ENCODE measurements at regions not wholly inside any gene's neighbourhood (a gene's known extent, or its start where the extent isn't known, plus 50 kb on each side); places are given as distances from the start of the nearest gene placed in this dataset.

DNA sequence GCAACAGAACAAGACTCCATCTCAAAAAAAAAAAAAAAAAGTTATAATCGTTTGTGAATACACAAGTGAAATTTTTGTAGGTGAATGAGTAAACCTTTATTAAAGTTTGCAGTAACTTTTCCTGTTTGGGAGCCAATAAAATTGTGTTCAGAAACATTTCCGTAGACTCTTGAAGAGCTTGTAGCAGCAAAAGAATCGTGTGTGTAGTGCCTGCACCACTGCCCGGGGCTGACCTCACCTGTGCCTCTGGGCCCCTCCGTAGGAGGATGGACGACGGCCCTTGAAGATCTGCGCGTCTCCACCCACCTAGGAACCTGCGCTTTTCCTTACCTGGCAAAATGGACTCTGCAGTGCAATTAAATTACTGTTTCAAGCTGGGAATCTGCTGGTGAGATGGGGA, 366.0 kb downstream of the THBS2 start:
- Histone ChIP-seq H3K4me3 (ENCODE audit: low read depth in 1 of 2, low read length in 1 of 2) (no peak overlapping the region), H3K27me3 (no peaks in the 10 kb centered on the region), H3K36me3 (no peaks in the 10 kb centered on the region), H3K27ac (no peak overlapping the region), H3K4me1 (ENCODE audit: control insufficient read depth in 1 of 2, insufficient read depth in 1 of 2, low read depth in 1 of 2, low read length in 1 of 2) (no peaks in the 10 kb centered on the region), H3K9me3 (no peaks in the 10 kb centered on the region)
- TF ChIP-seq, protein P1, sequence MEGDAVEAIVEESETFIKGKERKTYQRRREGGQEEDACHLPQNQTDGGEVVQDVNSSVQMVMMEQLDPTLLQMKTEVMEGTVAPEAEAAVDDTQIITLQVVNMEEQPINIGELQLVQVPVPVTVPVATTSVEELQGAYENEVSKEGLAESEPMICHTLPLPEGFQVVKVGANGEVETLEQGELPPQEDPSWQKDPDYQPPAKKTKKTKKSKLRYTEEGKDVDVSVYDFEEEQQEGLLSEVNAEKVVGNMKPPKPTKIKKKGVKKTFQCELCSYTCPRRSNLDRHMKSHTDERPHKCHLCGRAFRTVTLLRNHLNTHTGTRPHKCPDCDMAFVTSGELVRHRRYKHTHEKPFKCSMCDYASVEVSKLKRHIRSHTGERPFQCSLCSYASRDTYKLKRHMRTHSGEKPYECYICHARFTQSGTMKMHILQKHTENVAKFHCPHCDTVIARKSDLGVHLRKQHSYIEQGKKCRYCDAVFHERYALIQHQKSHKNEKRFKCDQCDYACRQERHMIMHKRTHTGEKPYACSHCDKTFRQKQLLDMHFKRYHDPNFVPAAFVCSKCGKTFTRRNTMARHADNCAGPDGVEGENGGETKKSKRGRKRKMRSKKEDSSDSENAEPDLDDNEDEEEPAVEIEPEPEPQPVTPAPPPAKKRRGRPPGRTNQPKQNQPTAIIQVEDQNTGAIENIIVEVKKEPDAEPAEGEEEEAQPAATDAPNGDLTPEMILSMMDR (IDR thresholded peaks at IDR 0.05) = no peak

DNA sequence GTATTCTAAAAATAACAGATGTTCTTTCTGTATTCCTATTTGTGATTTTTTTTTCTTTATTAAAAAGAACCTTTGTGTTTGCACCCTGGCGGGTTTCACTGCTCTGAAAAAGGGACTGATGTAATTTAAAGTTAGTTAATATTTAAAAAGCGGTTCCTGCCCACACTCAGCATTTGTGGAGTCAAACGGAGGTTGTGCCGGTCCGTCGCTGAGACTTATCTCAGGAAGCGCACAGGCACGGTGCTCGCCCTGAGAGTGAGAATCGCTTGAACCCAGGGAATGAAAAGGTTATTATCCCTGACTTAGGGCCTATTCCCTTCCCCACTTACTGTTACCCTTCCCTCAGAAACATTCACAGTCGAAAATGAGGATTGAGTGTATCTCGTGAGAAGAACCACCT, 366.7 kb downstream of the THBS2 start:
- TF ChIP-seq, protein P1 (IDR thresholded peaks at IDR 0.05) = no peak
- no peaks in the 10 kb centered on the region for H3K9me3 ChIP-seq

DNA sequence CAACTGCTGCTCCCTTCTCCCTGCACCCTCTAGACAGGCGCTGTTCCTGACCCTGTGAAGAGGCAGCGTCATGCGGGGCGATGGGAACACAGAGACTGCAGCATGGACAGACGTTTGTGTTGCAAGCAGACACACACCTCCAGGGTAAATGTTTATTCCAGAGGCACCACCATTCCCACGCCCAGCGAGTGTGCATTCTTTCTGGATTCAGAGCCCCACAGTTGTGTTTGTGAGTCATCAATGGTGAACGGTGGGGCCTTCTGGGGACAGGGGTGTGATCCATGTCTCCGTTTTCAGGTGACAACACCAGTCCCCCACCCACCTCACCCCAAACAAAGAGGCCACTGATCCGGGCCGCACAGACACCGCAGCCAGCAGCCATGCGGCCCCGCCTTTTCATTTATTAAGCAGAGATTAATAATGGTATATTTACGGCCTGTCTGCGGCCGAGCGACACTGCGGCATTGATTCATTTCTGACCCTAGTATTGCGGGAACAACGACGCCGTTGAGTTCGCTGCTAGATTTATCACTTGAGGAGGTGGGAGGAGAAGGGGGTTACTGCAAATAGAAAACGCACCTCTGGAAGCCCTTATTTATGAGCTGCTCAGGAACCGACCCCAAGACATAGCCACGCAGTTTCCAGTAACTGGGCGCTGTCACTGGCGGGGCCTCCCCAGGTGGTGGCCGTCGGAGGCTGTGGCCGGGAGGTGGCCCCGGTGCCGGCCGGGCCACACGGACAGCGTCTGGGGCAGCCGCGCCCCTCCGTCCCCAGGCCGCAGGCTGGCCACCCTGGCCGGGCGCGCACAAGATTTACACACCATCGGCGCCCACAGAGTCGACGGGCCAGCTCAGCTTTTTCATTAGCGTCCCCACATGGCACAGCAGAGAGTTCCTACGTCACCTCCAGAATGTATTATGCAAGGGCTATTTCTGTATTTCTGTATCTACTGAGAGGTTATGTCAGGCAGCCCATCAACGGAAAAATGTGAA, 367.6 kb downstream of the THBS2 start:
- H3K9me3 ChIP-seq = no peaks in the 10 kb centered on the region
- no peak overlapping the region for H3K27ac ChIP-seq
- H3K4me1 ChIP-seq (ENCODE audit: control insufficient read depth in 1 of 2, insufficient read depth in 1 of 2, low read depth in 1 of 2, low read length in 1 of 2) = no peaks in the 10 kb centered on the region
- H3K4me3 ChIP-seq (ENCODE audit: low read depth in 1 of 2, low read length in 1 of 2) = no peak overlapping the region
- H3K36me3 ChIP-seq = no peaks in the 10 kb centered on the region
- TF ChIP-seq, protein P1 (IDR thresholded peaks at IDR 0.05) = no peak
- H3K27me3 ChIP-seq = peaks cover 6% of the 10 kb centered on the region

More for the DNA sequence above, 366.7 kb downstream of the THBS2 start:
- H3K4me1 ChIP-seq (ENCODE audit: control insufficient read depth in 1 of 2, insufficient read depth in 1 of 2, low read depth in 1 of 2, low read length in 1 of 2) = no peaks in the 10 kb centered on the region
- no peaks in the 10 kb centered on the region for H3K36me3 ChIP-seq
- H3K27me3 ChIP-seq = no peaks in the 10 kb centered on the region
- no peak overlapping the region for H3K27ac ChIP-seq
- no peak overlapping the region for H3K4me3 ChIP-seq (ENCODE audit: low read depth in 1 of 2, low read length in 1 of 2)

DNA sequence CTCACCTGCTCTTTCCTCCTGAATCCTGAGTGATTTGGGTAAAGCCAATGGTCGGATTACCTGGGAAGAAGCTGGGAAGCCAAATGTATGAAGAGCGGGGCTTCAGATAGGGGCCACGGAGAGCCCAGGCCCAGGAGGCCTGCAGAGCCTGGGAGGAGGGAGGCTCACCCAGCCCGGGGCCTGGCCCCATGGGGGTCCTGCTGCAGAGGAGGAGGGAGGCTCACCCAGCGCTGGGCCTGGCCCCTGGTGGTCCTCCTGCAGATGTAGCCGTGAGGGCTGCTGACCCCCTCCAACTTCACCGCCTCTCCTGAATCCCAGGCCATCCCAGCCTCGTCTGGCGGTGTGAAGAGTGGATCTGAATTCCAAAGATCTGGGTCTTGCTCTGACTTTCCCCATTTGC, 368.4 kb downstream of the THBS2 start:
- peaks cover 6% of the 10 kb centered on the region for H3K27me3 ChIP-seq
- H3K4me1 ChIP-seq (ENCODE audit: control insufficient read depth in 1 of 2, insufficient read depth in 1 of 2, low read depth in 1 of 2, low read length in 1 of 2) = no peaks in the 10 kb centered on the region
- no peaks in the 10 kb centered on the region for H3K9me3 ChIP-seq
- TF ChIP-seq, protein P1 (IDR thresholded peaks at IDR 0.05) = no peak
- no peaks in the 10 kb centered on the region for H3K36me3 ChIP-seq
- no peak overlapping the region for H3K27ac ChIP-seq
- no peak overlapping the region for H3K4me3 ChIP-seq (ENCODE audit: low read depth in 1 of 2, low read length in 1 of 2)

DNA sequence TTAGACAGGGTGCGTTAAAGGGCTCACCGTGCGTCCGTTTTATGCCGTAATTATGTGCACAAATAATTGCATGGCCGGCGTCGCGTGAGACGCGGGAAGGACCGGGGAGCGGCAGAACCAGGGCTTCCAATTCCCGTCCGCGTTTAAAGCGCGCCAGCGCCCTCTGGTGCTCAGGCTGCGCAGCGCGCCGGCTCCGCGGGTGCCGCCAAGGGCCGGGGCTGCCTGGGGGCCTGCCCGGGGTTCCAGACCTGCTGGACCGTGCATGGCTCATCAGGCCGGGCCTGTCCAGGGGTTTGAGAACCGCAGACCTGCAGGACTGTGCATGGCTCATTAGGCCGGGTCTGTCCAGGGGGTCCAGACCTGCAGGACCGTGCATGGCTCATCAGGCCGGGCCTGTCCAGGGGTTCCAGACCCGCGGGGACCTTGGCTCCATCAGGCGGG, 369.0 kb downstream of the THBS2 start:
- peaks cover 6% of the 10 kb centered on the region for H3K27me3 ChIP-seq
- H3K9me3 ChIP-seq = no peaks in the 10 kb centered on the region
- H3K4me1 ChIP-seq (ENCODE audit: control insufficient read depth in 1 of 2, insufficient read depth in 1 of 2, low read depth in 1 of 2, low read length in 1 of 2) = no peaks in the 10 kb centered on the region
- no peak overlapping the region for H3K27ac ChIP-seq
- TF ChIP-seq, protein P1 (IDR thresholded peaks at IDR 0.05) = peak; percentile 17
- H3K4me3 ChIP-seq (ENCODE audit: low read depth in 1 of 2, low read length in 1 of 2) = peak overlapping the region in 1 of 2 experiments; percentile 22
- no peaks in the 10 kb centered on the region for H3K36me3 ChIP-seq

All from neutrophil (primary cell).